Esophagus squamous epithelium (tissue), 5 donors: ENCODE measurements at regions not wholly inside any gene's neighbourhood (a gene's known extent, or its start where the extent isn't known, plus 50 kb on each side); places are given as distances from the start of the nearest gene placed in this dataset.

ENCODE experiments used
- DNase-seq: peaks from one replicate; lab custom pipeline; 2025; lab: John Stamatoyannopoulos, UW
- H3K27ac ChIP-seq, 4 donors: fragments of 200-600 bp; sonication (generic); one replicate each; pipeline ENCODE4 v1.5.1; 2016 to 2019; ENCODE audit warnings: mild to moderate bottlenecking in 1 of 4
- H3K27me3 ChIP-seq, 4 donors: fragments of 200-600 bp; sonication (generic); 1 replicate in 3 of 4; 2 replicates in 1 of 4; pipeline versions ENCODE4 v1.5.1 to v1.6.0; 2017 to 2021; ENCODE audit warnings: antibody characterized with exemption in 1 of 4
- H3K36me3 ChIP-seq, 3 donors: fragments of 200-600 bp; sonication (generic); one replicate each; pipeline ENCODE4 v1.5.1; 2016 to 2019
- H3K4me1 ChIP-seq, 3 donors: fragments of 200-600 bp; sonication (generic); one replicate each; pipeline ENCODE4 v1.5.1; 2017 to 2019
- H3K4me3 ChIP-seq, 4 donors: fragments of 200-600 bp; sonication (generic); 1 replicate in 3 of 4; 2 replicates in 1 of 4; pipeline ENCODE4 v1.5.1; 2016 to 2019; ENCODE audit warnings: mild to moderate bottlenecking in 2 of 4, moderate library complexity in 1 of 4
- H3K9me3 ChIP-seq, 3 donors: fragments of 200-600 bp; sonication (generic); one replicate each; pipeline ENCODE4 v1.5.1; 2016 to 2019
- POLR2A ChIP-seq, 4 donors: fragments of 450-650 bp; IDR thresholded peaks; one replicate each; pipeline ENCODE4 v1.6.1; 2017; ENCODE audit warnings: antibody characterized with exemption in 4 of 4, mild to moderate bottlenecking in 4 of 4, moderate library complexity in 3 of 4
- WGBS, 2 donors: methylation state at CpG; one replicate each; pipeline ENCODE4 v1.1.5; 2018; 5-methylcytosine and 5-hydroxymethylcytosine counted together
- intact Hi-C: fragments of 100-400 bp; cut with DNase I; formaldehyde crosslinking; loops from one replicate; pipeline ENCODE4 v1.15.0; 2022
- small RNA-seq, 4 donors: library from RNA; depleted of rRNA; stranded (forward); fragments of <200 nt; gene quantifications; one replicate each; pipeline ENCODE3, GENCODE V24; 2016
- TF ChIP-seq, protein P1 (sequence below), 6 experiments: fragments of 450-650 bp in 4 of 6; fragments of 200-600 bp in 2 of 6; sonication (generic) in 2 of 6; IDR thresholded peaks; one replicate each; pipeline ENCODE4 v1.5.1; 2016 to 2019; ENCODE audit warnings: antibody characterized with exemption in 6 of 6, mild to moderate bottlenecking in 4 of 6, moderate library complexity in 4 of 6
- donor health status: DM: yes; HTN: yes; CAD: no.

DNA sequence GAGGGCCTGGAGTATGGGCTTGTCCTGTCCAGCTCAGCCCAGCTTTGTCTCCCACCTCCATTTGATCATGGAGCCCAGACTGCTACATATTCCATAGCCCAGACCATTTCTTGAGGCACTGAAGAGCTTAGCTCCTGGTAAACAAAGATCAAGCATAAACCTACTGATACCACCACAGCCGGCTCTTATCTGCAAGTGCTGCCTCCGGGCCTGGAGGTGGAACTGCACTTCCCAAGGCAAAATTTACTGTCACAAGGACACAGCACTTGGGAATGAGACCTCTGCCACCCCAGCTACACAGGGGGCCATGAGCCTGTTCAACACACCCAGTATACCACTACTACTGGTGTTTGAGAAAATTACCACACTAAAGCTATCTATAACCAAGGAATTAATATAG, 53.7 kb upstream of the PLSCR5 start:
- no peaks in the 10 kb centered on the region for H3K36me3 ChIP-seq
- H3K27ac ChIP-seq = no peak overlapping the region
- TF ChIP-seq POLR2A (IDR thresholded peaks at IDR 0.05) = no peak
- TF ChIP-seq, protein P1, sequence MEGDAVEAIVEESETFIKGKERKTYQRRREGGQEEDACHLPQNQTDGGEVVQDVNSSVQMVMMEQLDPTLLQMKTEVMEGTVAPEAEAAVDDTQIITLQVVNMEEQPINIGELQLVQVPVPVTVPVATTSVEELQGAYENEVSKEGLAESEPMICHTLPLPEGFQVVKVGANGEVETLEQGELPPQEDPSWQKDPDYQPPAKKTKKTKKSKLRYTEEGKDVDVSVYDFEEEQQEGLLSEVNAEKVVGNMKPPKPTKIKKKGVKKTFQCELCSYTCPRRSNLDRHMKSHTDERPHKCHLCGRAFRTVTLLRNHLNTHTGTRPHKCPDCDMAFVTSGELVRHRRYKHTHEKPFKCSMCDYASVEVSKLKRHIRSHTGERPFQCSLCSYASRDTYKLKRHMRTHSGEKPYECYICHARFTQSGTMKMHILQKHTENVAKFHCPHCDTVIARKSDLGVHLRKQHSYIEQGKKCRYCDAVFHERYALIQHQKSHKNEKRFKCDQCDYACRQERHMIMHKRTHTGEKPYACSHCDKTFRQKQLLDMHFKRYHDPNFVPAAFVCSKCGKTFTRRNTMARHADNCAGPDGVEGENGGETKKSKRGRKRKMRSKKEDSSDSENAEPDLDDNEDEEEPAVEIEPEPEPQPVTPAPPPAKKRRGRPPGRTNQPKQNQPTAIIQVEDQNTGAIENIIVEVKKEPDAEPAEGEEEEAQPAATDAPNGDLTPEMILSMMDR (IDR thresholded peaks at IDR 0.05) = no peak
- intact Hi-C loops = no loop called here
- no peak for DNase-seq
- H3K4me1 ChIP-seq = no peaks in the 10 kb centered on the region
- H3K27me3 ChIP-seq = no peaks in the 10 kb centered on the region
- peaks cover 0 to 5% (median 0%) of the 10 kb centered on the region in 3 donors for H3K9me3 ChIP-seq
- H3K4me3 ChIP-seq = no peak overlapping the region
- WGBS, 2 donors = 62 to 90% methylated on average over 2 of the region's 2 CpGs

DNA sequence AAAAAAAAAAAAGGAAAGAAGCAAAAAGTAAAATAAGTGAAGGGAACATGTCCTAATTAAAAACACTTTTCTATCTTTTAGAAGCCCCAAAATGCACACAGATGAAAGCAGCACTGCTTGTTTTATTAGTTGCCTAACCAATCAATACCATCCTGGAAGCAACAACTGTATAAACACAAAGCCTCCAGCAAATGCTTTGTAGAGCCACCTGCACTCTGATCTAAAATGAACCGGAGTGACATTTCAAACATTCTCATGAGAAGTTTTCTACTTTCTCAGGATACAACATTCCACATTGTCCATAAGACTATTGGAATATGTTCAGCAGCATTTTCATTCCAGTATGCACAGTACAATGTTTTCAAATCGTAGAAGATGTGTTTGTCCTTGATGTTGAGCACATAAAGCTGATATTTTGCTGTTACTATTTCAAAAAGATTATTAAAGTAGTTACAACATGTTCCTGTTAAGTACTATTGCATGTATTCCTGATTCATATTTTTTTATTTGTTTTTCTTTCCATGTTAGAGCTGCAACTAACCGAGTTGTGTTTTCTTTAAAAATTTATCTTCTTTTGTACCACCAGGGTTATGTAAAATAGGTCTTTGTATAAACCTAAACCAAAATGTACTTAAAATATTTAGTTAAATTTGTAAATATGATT, 50.3 kb upstream of the PLSCR5 start:
- WGBS, 2 donors = 18 to 30% methylated on average over 3 of the region's 3 CpGs
- H3K36me3 ChIP-seq = no peaks in the 10 kb centered on the region
- no peak for DNase-seq
- H3K4me3 ChIP-seq = no peak overlapping the region
- no peaks in the 10 kb centered on the region for H3K27me3 ChIP-seq
- TF ChIP-seq, protein P1 (IDR thresholded peaks at IDR 0.05) = no peak
- TF ChIP-seq POLR2A (IDR thresholded peaks at IDR 0.05) = no peak
- peaks cover 0 to 5% (median 0%) of the 10 kb centered on the region in 3 donors for H3K9me3 ChIP-seq
- no peaks in the 10 kb centered on the region for H3K4me1 ChIP-seq
- intact Hi-C loops = no loop called here
- H3K27ac ChIP-seq = no peak overlapping the region

Small RNA genes in the stretch of these regions (small RNA-seq; reads per million reads assigned to genes)
- gene RNU6-505P = 0 to 0.09 (median 0) reads per million in 4 donors
